HG03342 (cell line): ENCODE measurements at regions not wholly inside any gene's neighbourhood (a gene's known extent, or its start where the extent isn't known, plus 50 kb on each side); places are given as distances from the start of the nearest gene placed in this dataset.

Source experiments
- ATAC-seq: cut with Tn5 transposase; IDR thresholded peaks from one replicate; pipeline ENCODE4 v1.9.1; 2021; ENCODE audit warnings: mild to moderate bottlenecking, moderate library complexity; ENCODE audit not compliant: unreplicated experiment

GRCh38 chr15:93887151-93887550 is 344.2 kb upstream of the MCTP2 start:
- no peak for ATAC-seq

- no peak for ATAC-seq
Observed at GRCh38 chr15:93882779-93883178, 348.6 kb upstream of the MCTP2 start.

GRCh38 chr15:93882141-93882540 is 349.2 kb upstream of the MCTP2 start:
- ATAC-seq, result no peak

GRCh38 chr15:93881310-93881709 is 350.1 kb upstream of the MCTP2 start:
- no peak for ATAC-seq

- no peak for ATAC-seq
Observed at GRCh38 chr15:93880358-93880757, 351.0 kb upstream of the MCTP2 start.

- ATAC-seq, result no peak
Observed at GRCh38 chr15:93870583-93870982, 360.8 kb upstream of the MCTP2 start.

GRCh38 chr15:93866948-93867347 is 364.4 kb upstream of the MCTP2 start:
- ATAC-seq, result no peak

GRCh38 chr15:93866476-93866875 is 364.9 kb upstream of the MCTP2 start:
- ATAC-seq, result no peak

- ATAC-seq, result no peak
Observed at GRCh38 chr15:93865586-93865985, 365.8 kb upstream of the MCTP2 start.

GRCh38 chr15:93862791-93863190 is 368.6 kb upstream of the MCTP2 start:
- ATAC-seq, result no peak

GRCh38 chr15:93861956-93862741 is 369.2 kb upstream of the MCTP2 start:
- no peak for ATAC-seq

GRCh38 chr15:93861413-93861812 is 369.9 kb upstream of the MCTP2 start:
- no peak for ATAC-seq

GRCh38 chr15:93860701-93861100 is 370.7 kb upstream of the MCTP2 start:
- ATAC-seq, result no peak

- no peak for ATAC-seq
Observed at GRCh38 chr15:93859176-93859575, 372.2 kb upstream of the MCTP2 start.

- no peak for ATAC-seq
Observed at GRCh38 chr15:93855181-93855826, 376.1 kb upstream of the MCTP2 start.

GRCh38 chr15:93854088-93854487 is 377.3 kb upstream of the MCTP2 start:
- ATAC-seq, result no peak

GRCh38 chr15:93852761-93853160 is 378.6 kb upstream of the MCTP2 start:
- ATAC-seq, result no peak

GRCh38 chr15:93848490-93848889 is 382.9 kb upstream of the MCTP2 start:
- ATAC-seq, result no peak

- no peak for ATAC-seq
Observed at GRCh38 chr15:93848076-93848475, 383.3 kb upstream of the MCTP2 start.

- ATAC-seq, result no peak
Observed at GRCh38 chr15:93846148-93846547, 385.2 kb upstream of the MCTP2 start.

GRCh38 chr15:93837450-93837849 is 393.9 kb upstream of the MCTP2 start:
- ATAC-seq, result no peak

GRCh38 chr15:93835344-93835743 is 396.0 kb upstream of the MCTP2 start:
- ATAC-seq, result no peak

GRCh38 chr15:93831641-93832040 is 399.7 kb upstream of the MCTP2 start:
- no peak for ATAC-seq
